ENCODE measurements at regions not wholly inside any gene's neighbourhood (a gene's known extent, or its start where the extent isn't known, plus 50 kb on each side); places are given as distances from the start of the nearest gene placed in this dataset.
A peak's percentile ranks its signal among the peaks of the same experiment; 100 is the strongest.

- Histone ChIP-seq H3K79me2 (ENCODE audit: control insufficient read depth, insufficient read depth, low read length) (no peaks in the 10 kb centered on the region), H3K36me3 (ENCODE audit: control insufficient read depth in 2 of 2, extremely low read depth in 1 of 2, insufficient read depth in 2 of 2, low read length in 2 of 2) (no peaks in the 10 kb centered on the region), H3K27me3 (ENCODE audit: control insufficient read depth, extremely low read depth, insufficient read depth, low read length) (no peaks in the 10 kb centered on the region), H3K4me1 (ENCODE audit: control insufficient read depth, extremely low read depth, insufficient read depth, low read length) (no peaks in the 10 kb centered on the region), H3K9me1 (ENCODE audit: control insufficient read depth, extremely low read depth, insufficient read depth, low read length) (no peaks in the 10 kb centered on the region), H2AFZ (ENCODE audit: control insufficient read depth, low read length) (no peak overlapping the region), H3K4me2 (ENCODE audit: control insufficient read depth, extremely low read depth, insufficient read depth, low read depth, low read length) (no peak overlapping the region), H3K9me3 (ENCODE audit: control insufficient read depth, low read depth, low read length) (no peaks in the 10 kb centered on the region), H3K4me3 (ENCODE audit: control insufficient read depth in 2 of 3, extremely low read depth in 1 of 3, insufficient read depth in 2 of 3, low read depth in 1 of 3, low read length in 3 of 3) (no peak overlapping the region), H4K20me1 (ENCODE audit: control insufficient read depth, extremely low read depth, insufficient read depth, low read length) (no peaks in the 10 kb centered on the region), H3K27ac (ENCODE audit: control insufficient read depth, insufficient read depth, low read length) (no peak overlapping the region), H3K9ac (ENCODE audit: control insufficient read depth, extremely low read depth, insufficient read depth, low read length) (no peak overlapping the region)
- DNase-seq (ENCODE audit: low read depth, low spot score) (no peak), FAIRE-seq (no peak)
- dilution Hi-C loops (cut with MboI; ENCODE audit: extremely low pct_ligation_motif_present, low sequenced_read_pairs): no loop called here
- TF ChIP-seq CTCF (optimal IDR thresholded peaks at IDR 0.05 in 1 of 3, IDR thresholded peaks at IDR 0.05 in 1 of 3, conservative IDR thresholded peaks at IDR 0.05 in 1 of 3; ENCODE audit: extremely low read depth in 1 of 3, insufficient read depth in 2 of 3, low read length in 3 of 3) (no peak), EZH2 (IDR thresholded peaks at IDR 0.05; ENCODE audit: low read length) (no peak)
Observed at GRCh38 chr7:119472408-119473038, 800.5 kb upstream of the KCND2 start.

DNA sequence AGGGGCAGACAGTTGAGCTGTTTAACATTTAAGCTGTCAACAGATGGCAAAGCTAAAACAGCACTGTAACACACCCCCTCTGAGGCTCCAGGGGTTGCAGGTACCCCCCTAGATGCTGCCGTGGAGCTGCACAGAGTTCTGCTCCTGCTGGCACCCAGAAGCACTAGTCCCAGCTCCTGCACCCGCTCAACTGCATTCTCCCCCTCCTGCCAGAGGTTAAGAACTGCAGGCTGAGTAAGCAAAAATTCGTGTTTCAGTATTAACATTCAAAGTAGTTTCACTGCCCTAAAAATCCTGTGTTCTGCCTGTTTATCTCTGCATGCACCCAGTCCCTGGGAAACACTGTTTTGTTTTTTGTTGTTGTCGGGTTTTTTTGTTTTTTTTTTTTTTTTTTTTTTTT is 790.8 kb upstream of the KCND2 start:
- H3K27me3 ChIP-seq (ENCODE audit: control insufficient read depth, extremely low read depth, insufficient read depth, low read length): no peaks in the 10 kb centered on the region
- H3K4me1 ChIP-seq (ENCODE audit: control insufficient read depth, extremely low read depth, insufficient read depth, low read length): no peaks in the 10 kb centered on the region
- no peaks in the 10 kb centered on the region for H3K79me2 ChIP-seq (ENCODE audit: control insufficient read depth, insufficient read depth, low read length)
- no peak overlapping the region for H3K27ac ChIP-seq (ENCODE audit: control insufficient read depth, insufficient read depth, low read length)
- no peaks in the 10 kb centered on the region for H3K36me3 ChIP-seq (ENCODE audit: control insufficient read depth in 2 of 2, extremely low read depth in 1 of 2, insufficient read depth in 2 of 2, low read length in 2 of 2)
- H3K4me2 ChIP-seq (ENCODE audit: control insufficient read depth, extremely low read depth, insufficient read depth, low read depth, low read length): no peak overlapping the region
- TF ChIP-seq CTCF (optimal IDR thresholded peaks at IDR 0.05 in 1 of 3, IDR thresholded peaks at IDR 0.05 in 1 of 3, conservative IDR thresholded peaks at IDR 0.05 in 1 of 3; ENCODE audit: extremely low read depth in 1 of 3, insufficient read depth in 2 of 3, low read length in 3 of 3) (peak in 2 of 3 experiments; percentile 22 to 42), EZH2 (IDR thresholded peaks at IDR 0.05; ENCODE audit: low read length) (no peak)
- H3K9ac ChIP-seq (ENCODE audit: control insufficient read depth, extremely low read depth, insufficient read depth, low read length): no peak overlapping the region
- no peaks in the 10 kb centered on the region for H3K9me1 ChIP-seq (ENCODE audit: control insufficient read depth, extremely low read depth, insufficient read depth, low read length)
- H2AFZ ChIP-seq (ENCODE audit: control insufficient read depth, low read length): no peak overlapping the region
- H4K20me1 ChIP-seq (ENCODE audit: control insufficient read depth, extremely low read depth, insufficient read depth, low read length): no peaks in the 10 kb centered on the region
- DNase-seq (ENCODE audit: low read depth, low spot score) (no peak), FAIRE-seq (no peak)
- H3K9me3 ChIP-seq (ENCODE audit: control insufficient read depth, low read depth, low read length): no peaks in the 10 kb centered on the region
- dilution Hi-C loops (cut with MboI; ENCODE audit: extremely low pct_ligation_motif_present, low sequenced_read_pairs): no loop called here
- H3K4me3 ChIP-seq (ENCODE audit: control insufficient read depth in 2 of 3, extremely low read depth in 1 of 3, insufficient read depth in 2 of 3, low read depth in 1 of 3, low read length in 3 of 3): no peak overlapping the region

All from keratinocyte (primary cell).